K562 (cell line): ENCODE measurements at regions not wholly inside any gene's neighbourhood (a gene's known extent, or its start where the extent isn't known, plus 50 kb on each side); places are given as distances from the start of the nearest gene placed in this dataset.
A peak's percentile ranks its signal among the peaks of the same experiment; 100 is the strongest.

Experiments used
- ATAC-seq: fragments of 200-7000 bp; cut with Tn5 transposase; 3 replicates; pipeline ENCODE4 v1.9.1; 2020; ENCODE audit warnings: moderate library complexity
- BruUV-seq: library from RNA; stranded (reverse); fragments of 400-500 nt; replicated peaks from 2 replicates; lab custom pipeline; 2021; lab: Mats Ljungman, UMichigan
- CTCF ChIA-PET: fragments of 300-600 bp; formaldehyde crosslinking; extraction: SDS; loops from one replicate; lab custom pipeline; 2021; ENCODE audit warnings: low intra/inter-chr PET ratio; lab: Yijun Ruan, JAX
- POLR2A ChIA-PET: fragments of 300-600, 350-650 bp; sonication (Branson Sonifier 250); formaldehyde crosslinking; extraction: SDS; loops from one replicate; lab custom pipeline; 2021; ENCODE audit warnings: antibody characterized with exemption, inconsistent platforms; lab: Yijun Ruan, JAX
- DNase-seq, 4 experiments: peaks; one replicate each; pipeline versions ENCODE4 v3.0.0 to v3.0.0-alpha.2; 2011 to 2018; ENCODE audit warnings: low spot score in 3 of 4, mixed read lengths in 3 of 4; ENCODE audit errors: extremely low read depth in 1 of 4
- FAIRE-seq: peaks from 2 replicates; lab custom pipeline; 2011; peaks lifted over from hg19 to GRCh38; lab: Jason Lieb, UNC
- H2AFZ ChIP-seq: 2 replicates; pipeline ENCODE4 v1.6.0; 2011; ENCODE audit warnings: low read depth, low read length, control low read depth, inconsistent platforms
- H3K27ac ChIP-seq: fragments of 200-600 bp; 3 replicates; pipeline ENCODE4 v1.8.0; 2011; ENCODE audit warnings: low read depth, mild to moderate bottlenecking, control low read depth, inconsistent platforms, low read length, moderate library complexity, mixed read lengths; ENCODE audit errors: extremely low read depth
- H3K27me3 ChIP-seq, 2 experiments: fragments of 300-600 bp in 1 of 2; 2 replicates in 1 of 2; 3 replicates in 1 of 2; pipeline versions ENCODE4 v1.6.0 to v1.8.0; 2011; ENCODE audit warnings: inconsistent platforms in 2 of 2, low read length in 2 of 2, mild to moderate bottlenecking in 1 of 2, mixed read lengths in 1 of 2, moderate library complexity in 1 of 2; ENCODE audit not compliant: control insufficient read depth in 2 of 2, insufficient read depth in 2 of 2
- H3K36me3 ChIP-seq: fragments of 300-600 bp; 3 replicates; pipeline ENCODE4 v1.8.0; 2011; ENCODE audit warnings: mild to moderate bottlenecking, low read length, inconsistent platforms; ENCODE audit not compliant: control insufficient read depth, insufficient read depth
- H3K4me1 ChIP-seq, 2 experiments: fragments of 200-600 bp in 1 of 2; replicated peaks in 1 of 2; 2 replicates in 1 of 2; 3 replicates in 1 of 2; pipeline versions ENCODE4 v1.5.1 to v1.8.0; 2011; ENCODE audit warnings: inconsistent platforms in 2 of 2, low read length in 2 of 2, mild to moderate bottlenecking in 1 of 2, mixed read lengths in 1 of 2, moderate library complexity in 1 of 2; ENCODE audit not compliant: control insufficient read depth in 2 of 2, insufficient read depth in 2 of 2
- H3K4me2 ChIP-seq: 2 replicates; pipeline ENCODE4 v1.6.1; 2011; ENCODE audit warnings: low read length, control low read depth, inconsistent platforms, mixed read lengths; ENCODE audit not compliant: insufficient read depth
- H3K4me3 ChIP-seq: fragments of 200-600 bp; sonication (generic), shearing (Covaris generic); 2 replicates; pipeline ENCODE4 v1.5.1; 2016; ENCODE audit warnings: control low read depth, inconsistent platforms
- H3K79me2 ChIP-seq: fragments of 200-600 bp; 3 replicates; pipeline ENCODE4 v1.8.0; 2011; ENCODE audit warnings: low read length, inconsistent platforms; ENCODE audit not compliant: control insufficient read depth, insufficient read depth
- H3K9ac ChIP-seq, 2 experiments: 2 replicates each; pipeline versions ENCODE4 v1.6.0 to v1.6.1; 2011; ENCODE audit warnings: low read depth in 2 of 2, low read length in 2 of 2, control low read depth in 1 of 2, inconsistent platforms in 1 of 2, mild to moderate bottlenecking in 1 of 2, mixed read lengths in 1 of 2; ENCODE audit not compliant: insufficient read depth in 1 of 2
- H3K9me1 ChIP-seq: one replicate; pipeline ENCODE4 v1.6.0; 2011; ENCODE audit warnings: inconsistent platforms, mild to moderate bottlenecking, low read length, moderate library complexity; ENCODE audit not compliant: control insufficient read depth, insufficient read depth
- H3K9me3 ChIP-seq: replicated peaks from 2 replicates; pipeline ENCODE4 v1.5.1; 2011; ENCODE audit warnings: low read depth, low read length, inconsistent platforms; ENCODE audit not compliant: control insufficient read depth, insufficient read depth
- H4K20me1 ChIP-seq: replicated peaks from 2 replicates; pipeline ENCODE4 v1.6.1; 2011; ENCODE audit warnings: low read length, inconsistent platforms, mixed read lengths; ENCODE audit not compliant: control insufficient read depth, insufficient read depth
- EHMT2 ChIP-seq: fragments of 450-650 bp; IDR thresholded peaks from 2 replicates; pipeline ENCODE4 v1.6.1; 2018; ENCODE audit warnings: antibody characterized with exemption
- NFIC ChIP-seq: fragments of 450-650 bp; IDR thresholded peaks from 2 replicates; pipeline ENCODE4 v1.6.1; 2017; ENCODE audit warnings: mild to moderate bottlenecking, inconsistent platforms
- NR3C1 ChIP-seq: sonication (generic); formaldehyde crosslinking; IDR thresholded peaks from 2 replicates; pipeline ENCODE4 v1.8.1; 2022; ENCODE audit warnings: missing genetic modification reagents
- RBM15 ChIP-seq: fragments of 200-400 bp; formaldehyde crosslinking; IDR thresholded peaks from 2 replicates; pipeline ENCODE4 v1.6.1; 2018; ENCODE audit warnings: mild to moderate bottlenecking, low read length, moderate library complexity; ENCODE audit not compliant: insufficient read depth
- SMARCA4 ChIP-seq: fragments of 450-650 bp; IDR thresholded peaks from 2 replicates; pipeline ENCODE4 v1.6.1; 2016
- SMARCB1 ChIP-seq: IDR thresholded peaks from 2 replicates; pipeline ENCODE4 v1.6.1; 2011; ENCODE audit warnings: improper control_type of control experiment, low read depth; ENCODE audit not compliant: insufficient read length
- WHSC1 ChIP-seq: IDR thresholded peaks from one replicate; pipeline ENCODE4 v1.6.1; 2012; ENCODE audit warnings: low read length, control low read depth, inconsistent platforms
- ZFP1 ChIP-seq: fragments of 450-650 bp; formaldehyde crosslinking; IDR thresholded peaks from 2 replicates; pipeline ENCODE4 v1.4.0; 2020; ENCODE audit warnings: mild to moderate bottlenecking, mixed read lengths
- ZNF695 ChIP-seq: fragments of 450-650 bp; formaldehyde crosslinking; IDR thresholded peaks from 2 replicates; pipeline ENCODE4 v1.4.0; 2020; ENCODE audit warnings: mild to moderate bottlenecking, moderate library complexity
- WGBS: fragments of 100-300 bp; shearing (Covaris generic); methylation state at CpG from one replicate; pipeline ENCODE4 v1.1.6; 2016; ENCODE audit warnings: low coverage, mixed read lengths; ENCODE audit not compliant: insufficient coverage; ENCODE audit errors: missing lambda C conversion rate; 5-methylcytosine and 5-hydroxymethylcytosine counted together
- in situ Hi-C: fragments of 300-500 bp; cut with MboI; formaldehyde crosslinking; loops from 4 replicates; pipeline ENCODE4 v1.15.0; 2018; ENCODE audit warnings: inconsistent platforms, mixed read lengths
- intact Hi-C: fragments of 100-400 bp; cut with micrococcal nuclease; formaldehyde crosslinking; loops from 2 replicates; pipeline ENCODE4 v1.14.2; 2022
- TF ChIP-seq, protein P1 (sequence below): sonication (generic); formaldehyde crosslinking; IDR thresholded peaks from 2 replicates; pipeline ENCODE4 v1.8.1; 2023; ENCODE audit warnings: mild to moderate bottlenecking, missing genetic modification reagents, moderate library complexity

DNA sequence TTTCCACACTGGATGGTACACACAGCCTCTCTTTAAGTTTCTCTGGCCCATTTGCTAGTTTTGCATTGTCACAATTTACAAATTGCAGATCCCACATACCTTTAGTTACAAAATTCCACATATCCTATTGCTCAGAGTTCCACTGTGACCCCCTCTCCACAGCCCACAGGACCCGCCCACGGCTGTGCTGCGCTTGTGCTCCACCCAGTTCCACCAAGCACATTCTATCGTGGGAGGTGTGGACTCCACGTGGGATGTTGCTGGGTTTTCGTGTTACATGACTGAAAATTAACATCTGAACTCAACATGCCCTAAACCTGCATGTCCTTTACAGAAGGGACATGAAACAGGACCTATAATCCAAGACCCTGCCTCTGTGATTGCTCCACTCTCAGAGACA lies 423.0 kb downstream of the IRS2 start (continued):
- TF ChIP-seq, protein P1, sequence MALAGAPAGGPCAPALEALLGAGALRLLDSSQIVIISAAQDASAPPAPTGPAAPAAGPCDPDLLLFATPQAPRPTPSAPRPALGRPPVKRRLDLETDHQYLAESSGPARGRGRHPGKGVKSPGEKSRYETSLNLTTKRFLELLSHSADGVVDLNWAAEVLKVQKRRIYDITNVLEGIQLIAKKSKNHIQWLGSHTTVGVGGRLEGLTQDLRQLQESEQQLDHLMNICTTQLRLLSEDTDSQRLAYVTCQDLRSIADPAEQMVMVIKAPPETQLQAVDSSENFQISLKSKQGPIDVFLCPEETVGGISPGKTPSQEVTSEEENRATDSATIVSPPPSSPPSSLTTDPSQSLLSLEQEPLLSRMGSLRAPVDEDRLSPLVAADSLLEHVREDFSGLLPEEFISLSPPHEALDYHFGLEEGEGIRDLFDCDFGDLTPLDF (CRISPR knock-in tag), result no peak
- TF ChIP-seq, all 486 proteins: peak for 0

DNA sequence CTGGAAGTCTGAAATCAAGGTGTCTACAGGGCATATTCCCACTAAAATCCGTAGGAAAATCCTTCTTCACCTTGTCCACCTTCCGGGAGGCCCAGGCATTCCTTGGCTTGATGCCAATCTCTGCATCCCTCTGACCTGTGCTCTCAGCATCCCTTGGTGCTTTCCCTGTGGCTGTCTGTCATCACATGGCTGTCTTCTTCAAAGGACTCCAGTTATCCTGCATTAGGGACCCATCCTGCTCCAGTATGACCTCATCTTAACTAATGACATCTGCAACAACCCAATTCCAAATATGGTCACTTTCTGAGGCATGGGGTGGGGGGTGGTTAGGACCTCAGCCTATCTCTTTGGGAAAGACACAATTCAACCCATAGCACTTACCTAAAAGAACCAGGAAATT lies 423.8 kb downstream of the IRS2 start:
- Histone ChIP-seq H2AFZ (no peak overlapping the region), H3K9me1 (no peaks in the 10 kb centered on the region), H3K27ac (no peak overlapping the region), H3K4me2 (no peak overlapping the region), H3K36me3 (no peaks in the 10 kb centered on the region), H3K4me1 (no peaks in the 10 kb centered on the region), H3K9ac (no peak overlapping the region), H3K27me3 (no peaks in the 10 kb centered on the region; a peak in 1 of 5 replicates), H4K20me1 (no peaks in the 10 kb centered on the region), H3K4me3 (no peak overlapping the region), H3K79me2 (no peaks in the 10 kb centered on the region), H3K9me3 (no peaks in the 10 kb centered on the region)
- FAIRE-seq, result no peak
- ChIA-PET POLR2A (no interaction called here), CTCF (no interaction called here)
- in situ Hi-C loops (no loop called here), intact Hi-C loops (no loop called here)
- WGBS, result 0% methylated on average over 2 of the region's 2 CpGs
- no TSS peak for BruUV-seq
- TF ChIP-seq NFIC (peak; percentile 49; the same call in 1 of the 2 replicates), RBM15 (no peak), ZNF695 (no peak), WHSC1 (no peak), EHMT2 (no peak), NR3C1 (no peak), ZFP1 (CRISPR knock-in tag) (no peak), SMARCB1 (no peak), SMARCA4 (no peak)
- no peak for DNase-seq
- ATAC-seq, result no peak
